ENCODE measurements at regions not wholly inside any gene's neighbourhood (a gene's known extent, or its start where the extent isn't known, plus 50 kb on each side); places are given as distances from the start of the nearest gene placed in this dataset.

DNA sequence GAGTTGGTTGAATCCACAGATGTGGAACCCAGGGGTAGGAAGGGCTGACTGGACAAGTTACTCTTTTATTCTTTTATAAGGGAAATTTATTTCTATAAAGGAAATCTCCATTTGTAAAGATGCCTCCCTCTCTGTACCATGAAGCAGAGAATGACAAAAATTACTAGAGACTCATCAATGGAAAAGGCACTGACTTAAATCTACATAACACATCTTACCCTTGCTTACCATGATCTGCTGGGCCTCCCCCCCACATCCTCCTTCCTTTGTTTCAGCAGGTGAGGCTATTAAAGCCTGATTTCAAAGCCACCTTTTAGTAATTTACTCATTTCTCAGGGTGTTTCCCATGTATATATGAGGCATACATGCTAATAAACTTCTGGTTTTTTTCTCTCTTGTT is 130.2 kb upstream of the HDDC2 start:
- no peaks in the 10 kb centered on the region; the same call in 1 of the 2 replicates for H3K27me3 Mint-ChIP-seq (ENCODE audit: low read depth)
- H3K4me1 Mint-ChIP-seq = peaks cover 34 to 37% of the 10 kb centered on the region in 2 experiments
- Histone ChIP-seq H4K8ac (replicated peaks; ENCODE audit: insufficient read length, low read depth, low read length) (no peak overlapping the region), H3K14ac (ENCODE audit: insufficient read depth, low read length) (no peak overlapping the region), H2AK5ac (ENCODE audit: insufficient read length, low read length) (no peak overlapping the region), H2BK15ac (ENCODE audit: low read depth, low read length) (no peak overlapping the region), H3K79me2 (ENCODE audit: insufficient read depth, low read length) (no peaks in the 10 kb centered on the region), H4K5ac (ENCODE audit: insufficient read length, low read depth, low read length) (no peak overlapping the region), H3K27me3 (ENCODE audit: insufficient read depth, low read length) (no peaks in the 10 kb centered on the region), H3K23ac (ENCODE audit: insufficient read length, low read depth, low read length) (no peak overlapping the region), H3K9ac (ENCODE audit: extremely low read depth, insufficient read length, low read length) (no peak overlapping the region), H2BK5ac (ENCODE audit: insufficient read length, low read length) (no peak overlapping the region), H3K9me3 (ENCODE audit: control insufficient read depth, low read depth, low read length) (no peaks in the 10 kb centered on the region), H3K79me1 (ENCODE audit: insufficient read depth, low read depth, low read length, poor library complexity, severe bottlenecking) (no peaks in the 10 kb centered on the region), H4K91ac (ENCODE audit: insufficient read length, low read depth, low read length) (no peak overlapping the region), H3K4ac (ENCODE audit: low read depth, low read length) (no peak overlapping the region), H2BK12ac (ENCODE audit: insufficient read length, low read depth, low read length) (no peak overlapping the region), H2BK120ac (ENCODE audit: low read depth, low read length, poor library complexity, severe bottlenecking) (no peak overlapping the region), H3K4me2 (ENCODE audit: insufficient read depth, insufficient read length, low read length) (no peak overlapping the region), H3K4me1 (ENCODE audit: insufficient read depth, low read length) (peaks cover 11% of the 10 kb centered on the region; the same call in 1 of the 2 replicates), H2AFZ (ENCODE audit: low read length) (no peak overlapping the region), H4K20me1 (ENCODE audit: control insufficient read depth, insufficient read depth, insufficient read length) (no peaks in the 10 kb centered on the region), H3K27ac (ENCODE audit: insufficient read length, low read depth, low read length) (no peak overlapping the region), H3K18ac (ENCODE audit: insufficient read length, low read depth, low read length) (no peak overlapping the region), H3K56ac (ENCODE audit: insufficient read length, low read depth, low read length) (no peak overlapping the region), H2BK20ac (ENCODE audit: low read depth, low read length, poor library complexity, severe bottlenecking) (no peak overlapping the region), H3T11ph (ENCODE audit: low read length) (no peak overlapping the region), H3K23me2 (ENCODE audit: insufficient read length, low read depth, low read length, poor library complexity, severe bottlenecking) (no peaks in the 10 kb centered on the region)
- DNase-seq = peak; percentile 47
- peak overlapping the region; percentile 82 to 93 (median 85) for H3K27ac Mint-ChIP-seq
- H3K4me3 Mint-ChIP-seq = peak overlapping the region in 1 of 2 experiments; percentile 3; a peak in 2 of 5 replicates
- TF ChIP-seq, protein P1, sequence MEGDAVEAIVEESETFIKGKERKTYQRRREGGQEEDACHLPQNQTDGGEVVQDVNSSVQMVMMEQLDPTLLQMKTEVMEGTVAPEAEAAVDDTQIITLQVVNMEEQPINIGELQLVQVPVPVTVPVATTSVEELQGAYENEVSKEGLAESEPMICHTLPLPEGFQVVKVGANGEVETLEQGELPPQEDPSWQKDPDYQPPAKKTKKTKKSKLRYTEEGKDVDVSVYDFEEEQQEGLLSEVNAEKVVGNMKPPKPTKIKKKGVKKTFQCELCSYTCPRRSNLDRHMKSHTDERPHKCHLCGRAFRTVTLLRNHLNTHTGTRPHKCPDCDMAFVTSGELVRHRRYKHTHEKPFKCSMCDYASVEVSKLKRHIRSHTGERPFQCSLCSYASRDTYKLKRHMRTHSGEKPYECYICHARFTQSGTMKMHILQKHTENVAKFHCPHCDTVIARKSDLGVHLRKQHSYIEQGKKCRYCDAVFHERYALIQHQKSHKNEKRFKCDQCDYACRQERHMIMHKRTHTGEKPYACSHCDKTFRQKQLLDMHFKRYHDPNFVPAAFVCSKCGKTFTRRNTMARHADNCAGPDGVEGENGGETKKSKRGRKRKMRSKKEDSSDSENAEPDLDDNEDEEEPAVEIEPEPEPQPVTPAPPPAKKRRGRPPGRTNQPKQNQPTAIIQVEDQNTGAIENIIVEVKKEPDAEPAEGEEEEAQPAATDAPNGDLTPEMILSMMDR (conservative IDR thresholded peaks at IDR 0.05) = no peak
- H3K9me3 Mint-ChIP-seq = peaks cover 2 to 3% of the 10 kb centered on the region in 2 experiments; a peak in 3 of 5 replicates
- peaks cover 0 to 5% (median 0%) of the 10 kb centered on the region in 3 experiments; a peak in 4 of 7 replicates for H3K36me3 Mint-ChIP-seq (ENCODE audit: insufficient read depth in 1 of 3, low read depth in 3 of 3)
